Erythroblast (primary cell): ENCODE measurements at regions not wholly inside any gene's neighbourhood (a gene's known extent, or its start where the extent isn't known, plus 50 kb on each side); places are given as distances from the start of the nearest gene placed in this dataset.

Source experiments
- GATA1 ChIP-seq: IDR thresholded peaks from 2 replicates; pipeline ENCODE4 v1.6.1; 2011; ENCODE audit warnings: low read depth, mild to moderate bottlenecking, control low read depth, low read length, moderate library complexity
- POLR2A ChIP-seq: IDR thresholded peaks from 2 replicates; pipeline ENCODE4 v1.6.1; 2011; ENCODE audit warnings: mild to moderate bottlenecking, low read length

GRCh38 chr1:188590641-188591040, 1761.9 kb downstream of the PLA2G4A start:
- TF ChIP-seq POLR2A (no peak), GATA1 (no peak)
